HL-60 (cell line): ENCODE measurements at regions not wholly inside any gene's neighbourhood (a gene's known extent, or its start where the extent isn't known, plus 50 kb on each side); places are given as distances from the start of the nearest gene placed in this dataset.

Experiments
- DNase-seq, 2 experiments: peaks; one replicate each; pipeline ENCODE4 v3.0.0-alpha.2; 2010 to 2020; ENCODE audit warnings: low read depth in 1 of 2, low spot score in 1 of 2
- H3K27ac ChIP-seq: fragments of 250-450 bp; sonication (Bioruptor Pico); replicated peaks from 2 replicates; pipeline ENCODE4 v1.5.1; 2020; ENCODE audit warnings: mild to moderate bottlenecking, moderate library complexity
- H3K27me3 ChIP-seq: fragments of 250-450 bp; sonication (Bioruptor Pico); 2 replicates; pipeline ENCODE4 v1.5.1; 2021; ENCODE audit warnings: mild to moderate bottlenecking, moderate library complexity; ENCODE audit not compliant: insufficient read depth, poor library complexity, severe bottlenecking
- H3K4me3 ChIP-seq: replicated peaks from 2 replicates; pipeline ENCODE4 v1.5.1; 2011; ENCODE audit warnings: mild to moderate bottlenecking, control low read depth, low read length; ENCODE audit not compliant: insufficient read depth
- GABPA ChIP-seq: IDR thresholded peaks from 2 replicates; pipeline ENCODE4 v1.6.1; 2012; ENCODE audit warnings: low read depth
- POLR2AphosphoS5 ChIP-seq: IDR thresholded peaks from 2 replicates; pipeline ENCODE4 v1.6.1; 2012; ENCODE audit warnings: low read depth
- SPI1 ChIP-seq: IDR thresholded peaks from 2 replicates; pipeline ENCODE4 v1.6.1; 2012; ENCODE audit warnings: low read depth, mild to moderate bottlenecking, borderline replicate concordance
- TF ChIP-seq, protein P1 (sequence below): IDR thresholded peaks from 2 replicates; pipeline ENCODE4 v1.6.1; 2012; ENCODE audit warnings: low read depth; ENCODE audit not compliant: insufficient replicate concordance
- TF ChIP-seq, protein P2 (sequence below): IDR thresholded peaks from one replicate; pipeline ENCODE4 v1.5.1; 2011; ENCODE audit warnings: low read length, control low read depth, inconsistent platforms; ENCODE audit not compliant: insufficient read depth

DNA sequence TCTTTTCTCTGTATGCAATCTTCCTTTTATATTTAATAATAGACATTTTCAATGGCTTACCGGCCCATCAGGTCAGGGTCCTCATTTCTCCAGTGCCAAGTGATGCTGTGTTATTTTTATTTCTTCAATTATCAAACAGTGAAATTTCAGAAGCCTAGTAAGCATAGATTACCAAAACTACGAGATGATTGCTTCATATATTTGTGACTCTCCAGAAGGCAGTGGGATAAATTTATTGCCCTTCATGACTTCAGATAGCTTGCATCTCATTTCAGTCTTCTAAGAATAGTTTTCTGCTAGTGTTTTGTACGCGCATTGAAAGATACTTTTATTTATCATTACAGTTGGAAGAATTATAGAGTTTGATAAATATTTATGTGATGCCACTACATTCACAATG lies 139.6 kb downstream of the FAT3 start:
- no peak for DNase-seq

DNA sequence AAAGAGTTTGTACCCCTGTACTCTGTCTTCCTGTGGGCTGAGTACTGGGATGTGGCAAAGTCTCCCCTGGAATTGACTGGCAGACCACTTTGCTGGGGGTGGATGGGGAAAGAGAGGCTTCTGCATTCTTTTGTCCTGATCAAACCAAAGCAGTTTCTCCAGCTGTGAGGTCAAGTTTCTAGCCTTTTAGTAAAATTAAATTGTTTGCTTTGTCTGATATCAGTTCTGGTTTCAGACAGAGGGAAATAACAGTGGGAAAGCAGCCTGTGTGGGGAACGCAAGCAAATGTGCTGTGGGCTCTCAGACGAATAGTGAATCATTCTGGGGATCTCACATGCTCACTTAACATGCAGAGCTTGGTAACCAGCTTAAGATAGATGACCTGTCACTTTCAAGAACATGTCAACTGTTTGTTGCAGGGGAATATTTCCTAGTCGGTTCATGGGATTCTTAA lies 151.6 kb downstream of the FAT3 start:
- TF ChIP-seq, protein P1, sequence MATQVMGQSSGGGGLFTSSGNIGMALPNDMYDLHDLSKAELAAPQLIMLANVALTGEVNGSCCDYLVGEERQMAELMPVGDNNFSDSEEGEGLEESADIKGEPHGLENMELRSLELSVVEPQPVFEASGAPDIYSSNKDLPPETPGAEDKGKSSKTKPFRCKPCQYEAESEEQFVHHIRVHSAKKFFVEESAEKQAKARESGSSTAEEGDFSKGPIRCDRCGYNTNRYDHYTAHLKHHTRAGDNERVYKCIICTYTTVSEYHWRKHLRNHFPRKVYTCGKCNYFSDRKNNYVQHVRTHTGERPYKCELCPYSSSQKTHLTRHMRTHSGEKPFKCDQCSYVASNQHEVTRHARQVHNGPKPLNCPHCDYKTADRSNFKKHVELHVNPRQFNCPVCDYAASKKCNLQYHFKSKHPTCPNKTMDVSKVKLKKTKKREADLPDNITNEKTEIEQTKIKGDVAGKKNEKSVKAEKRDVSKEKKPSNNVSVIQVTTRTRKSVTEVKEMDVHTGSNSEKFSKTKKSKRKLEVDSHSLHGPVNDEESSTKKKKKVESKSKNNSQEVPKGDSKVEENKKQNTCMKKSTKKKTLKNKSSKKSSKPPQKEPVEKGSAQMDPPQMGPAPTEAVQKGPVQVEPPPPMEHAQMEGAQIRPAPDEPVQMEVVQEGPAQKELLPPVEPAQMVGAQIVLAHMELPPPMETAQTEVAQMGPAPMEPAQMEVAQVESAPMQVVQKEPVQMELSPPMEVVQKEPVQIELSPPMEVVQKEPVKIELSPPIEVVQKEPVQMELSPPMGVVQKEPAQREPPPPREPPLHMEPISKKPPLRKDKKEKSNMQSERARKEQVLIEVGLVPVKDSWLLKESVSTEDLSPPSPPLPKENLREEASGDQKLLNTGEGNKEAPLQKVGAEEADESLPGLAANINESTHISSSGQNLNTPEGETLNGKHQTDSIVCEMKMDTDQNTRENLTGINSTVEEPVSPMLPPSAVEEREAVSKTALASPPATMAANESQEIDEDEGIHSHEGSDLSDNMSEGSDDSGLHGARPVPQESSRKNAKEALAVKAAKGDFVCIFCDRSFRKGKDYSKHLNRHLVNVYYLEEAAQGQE = no peak
- TF ChIP-seq, protein P2, sequence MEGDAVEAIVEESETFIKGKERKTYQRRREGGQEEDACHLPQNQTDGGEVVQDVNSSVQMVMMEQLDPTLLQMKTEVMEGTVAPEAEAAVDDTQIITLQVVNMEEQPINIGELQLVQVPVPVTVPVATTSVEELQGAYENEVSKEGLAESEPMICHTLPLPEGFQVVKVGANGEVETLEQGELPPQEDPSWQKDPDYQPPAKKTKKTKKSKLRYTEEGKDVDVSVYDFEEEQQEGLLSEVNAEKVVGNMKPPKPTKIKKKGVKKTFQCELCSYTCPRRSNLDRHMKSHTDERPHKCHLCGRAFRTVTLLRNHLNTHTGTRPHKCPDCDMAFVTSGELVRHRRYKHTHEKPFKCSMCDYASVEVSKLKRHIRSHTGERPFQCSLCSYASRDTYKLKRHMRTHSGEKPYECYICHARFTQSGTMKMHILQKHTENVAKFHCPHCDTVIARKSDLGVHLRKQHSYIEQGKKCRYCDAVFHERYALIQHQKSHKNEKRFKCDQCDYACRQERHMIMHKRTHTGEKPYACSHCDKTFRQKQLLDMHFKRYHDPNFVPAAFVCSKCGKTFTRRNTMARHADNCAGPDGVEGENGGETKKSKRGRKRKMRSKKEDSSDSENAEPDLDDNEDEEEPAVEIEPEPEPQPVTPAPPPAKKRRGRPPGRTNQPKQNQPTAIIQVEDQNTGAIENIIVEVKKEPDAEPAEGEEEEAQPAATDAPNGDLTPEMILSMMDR = no peak
- TF ChIP-seq GABPA = no peak
- Histone ChIP-seq H3K4me3 (no peak overlapping the region), H3K27me3 (no peaks in the 10 kb centered on the region), H3K27ac (no peak overlapping the region)
- no peak for DNase-seq

More for the DNA sequence above, 139.6 kb downstream of the FAT3 start:
- Histone ChIP-seq H3K27me3 (no peaks in the 10 kb centered on the region), H3K4me3 (no peak overlapping the region), H3K27ac (no peak overlapping the region)
- TF ChIP-seq SPI1 (no peak), GABPA (no peak), POLR2AphosphoS5 (no peak)
- TF ChIP-seq, protein P1 = no peak
- TF ChIP-seq, protein P2 = no peak

DNA sequence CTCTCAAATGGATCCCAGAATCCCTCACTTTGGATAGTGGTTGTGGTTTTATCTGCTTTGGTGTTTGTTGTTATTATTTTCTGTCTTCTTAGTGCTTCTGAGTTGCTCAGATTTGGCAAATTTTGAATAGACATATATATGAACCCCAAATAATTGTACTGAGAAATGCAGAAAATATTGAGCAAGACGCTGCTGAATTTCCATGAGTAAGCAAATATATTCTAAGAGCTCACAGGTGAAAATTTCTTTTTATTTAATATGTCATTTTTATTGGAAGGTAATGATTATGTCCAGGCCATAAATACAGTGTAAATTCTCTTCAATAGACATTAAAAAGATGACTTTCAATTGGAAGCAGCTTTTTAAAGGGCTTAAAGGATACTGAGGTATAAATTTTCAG lies 152.1 kb downstream of the FAT3 start:
- no peaks in the 10 kb centered on the region for H3K27me3 ChIP-seq
- TF ChIP-seq, protein P2 = no peak
- TF ChIP-seq, protein P1 = no peak
- TF ChIP-seq SPI1 = no peak
- TF ChIP-seq POLR2AphosphoS5 = no peak
- TF ChIP-seq GABPA = no peak
- no peak for DNase-seq
- no peak overlapping the region for H3K4me3 ChIP-seq
- no peak overlapping the region for H3K27ac ChIP-seq
